Vagina (tissue), 2 donors: ENCODE measurements at regions not wholly inside any gene's neighbourhood (a gene's known extent, or its start where the extent isn't known, plus 50 kb on each side); places are given as distances from the start of the nearest gene placed in this dataset.
A peak's percentile ranks its signal among the peaks of the same experiment; 100 is the strongest.

Source experiments
- DNase-seq, 2 donors: peaks; one replicate each; pipeline ENCODE4 v3.0.0-alpha.2; 2017; ENCODE audit errors: extremely low spot score in 2 of 2
- H3K27ac ChIP-seq: fragments of 200-600 bp; sonication (generic); one replicate; pipeline ENCODE4 v1.5.1; 2019
- H3K27me3 ChIP-seq: fragments of 200-600 bp; sonication (generic); one replicate; pipeline ENCODE4 v1.5.1; 2019
- H3K36me3 ChIP-seq, 2 donors: fragments of 200-600 bp; sonication (generic); one replicate each; pipeline ENCODE4 v1.5.1; 2017 to 2019
- H3K4me1 ChIP-seq: fragments of 200-600 bp; sonication (generic); one replicate; pipeline ENCODE4 v1.5.1; 2019
- H3K4me3 ChIP-seq, 2 donors: fragments of 200-600 bp; sonication (generic); 1 replicate in 1 of 2; 2 replicates in 1 of 2; pipeline ENCODE4 v1.5.1; 2016 to 2019
- H3K9me3 ChIP-seq: fragments of 200-600 bp; sonication (generic); one replicate; pipeline ENCODE4 v1.5.1; 2019
- POLR2A ChIP-seq, 2 donors: fragments of 450-650 bp; IDR thresholded peaks; one replicate each; pipeline ENCODE4 v1.6.1; 2017; ENCODE audit warnings: antibody characterized with exemption in 2 of 2, mild to moderate bottlenecking in 2 of 2, moderate library complexity in 2 of 2
- POLR2AphosphoS5 ChIP-seq, 2 donors: sonication (generic); formaldehyde crosslinking; IDR thresholded peaks; one replicate each; pipeline ENCODE4 v1.9.0; 2017; ENCODE audit warnings: antibody characterized with exemption in 2 of 2, mild to moderate bottlenecking in 2 of 2, low read depth in 1 of 2; ENCODE audit not compliant: insufficient read depth in 1 of 2
- intact Hi-C: fragments of 100-400 bp; cut with DNase I; formaldehyde crosslinking; loops from one replicate; pipeline ENCODE4 v1.15.1; 2023
- TF ChIP-seq, protein P1 (sequence below), 3 experiments: fragments of 450-650 bp in 2 of 3; fragments of 200-600 bp in 1 of 3; sonication (generic) in 1 of 3; IDR thresholded peaks; one replicate each; pipeline ENCODE4 v1.5.1; 2017 to 2019; ENCODE audit warnings: antibody characterized with exemption in 3 of 3, mild to moderate bottlenecking in 2 of 3, moderate library complexity in 2 of 3

DNA sequence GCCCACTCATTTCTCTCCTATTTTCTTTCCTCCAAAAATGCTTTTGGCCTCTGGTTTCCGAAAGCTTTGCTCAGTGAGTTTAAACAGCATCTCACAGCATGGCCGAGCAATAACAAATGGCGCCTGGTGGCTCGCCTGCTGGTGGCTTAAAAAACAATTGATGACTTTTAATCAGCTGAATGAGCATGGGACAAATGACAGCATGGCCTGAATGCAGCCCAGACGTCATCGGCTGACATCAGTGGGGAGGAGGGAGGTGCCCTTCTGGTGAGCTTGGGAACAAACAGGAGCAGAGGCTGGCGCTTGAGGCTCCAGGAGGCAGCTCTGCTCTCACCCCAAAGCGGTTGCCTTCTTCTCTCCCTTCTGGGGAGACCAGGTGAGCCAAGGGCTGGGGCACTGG is 286.4 kb downstream of the BCOR start:
- TF ChIP-seq POLR2A (IDR thresholded peaks at IDR 0.05) (no peak), POLR2AphosphoS5 (IDR thresholded peaks at IDR 0.05; ENCODE audit: insufficient read depth in 1 of 2, low read depth in 1 of 2) (no peak)
- TF ChIP-seq, protein P1, sequence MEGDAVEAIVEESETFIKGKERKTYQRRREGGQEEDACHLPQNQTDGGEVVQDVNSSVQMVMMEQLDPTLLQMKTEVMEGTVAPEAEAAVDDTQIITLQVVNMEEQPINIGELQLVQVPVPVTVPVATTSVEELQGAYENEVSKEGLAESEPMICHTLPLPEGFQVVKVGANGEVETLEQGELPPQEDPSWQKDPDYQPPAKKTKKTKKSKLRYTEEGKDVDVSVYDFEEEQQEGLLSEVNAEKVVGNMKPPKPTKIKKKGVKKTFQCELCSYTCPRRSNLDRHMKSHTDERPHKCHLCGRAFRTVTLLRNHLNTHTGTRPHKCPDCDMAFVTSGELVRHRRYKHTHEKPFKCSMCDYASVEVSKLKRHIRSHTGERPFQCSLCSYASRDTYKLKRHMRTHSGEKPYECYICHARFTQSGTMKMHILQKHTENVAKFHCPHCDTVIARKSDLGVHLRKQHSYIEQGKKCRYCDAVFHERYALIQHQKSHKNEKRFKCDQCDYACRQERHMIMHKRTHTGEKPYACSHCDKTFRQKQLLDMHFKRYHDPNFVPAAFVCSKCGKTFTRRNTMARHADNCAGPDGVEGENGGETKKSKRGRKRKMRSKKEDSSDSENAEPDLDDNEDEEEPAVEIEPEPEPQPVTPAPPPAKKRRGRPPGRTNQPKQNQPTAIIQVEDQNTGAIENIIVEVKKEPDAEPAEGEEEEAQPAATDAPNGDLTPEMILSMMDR (IDR thresholded peaks at IDR 0.05): no peak
- no peaks in the 10 kb centered on the region for H3K36me3 ChIP-seq
- H3K27ac ChIP-seq: no peak overlapping the region
- H3K27me3 ChIP-seq: no peaks in the 10 kb centered on the region
- H3K4me3 ChIP-seq: no peak overlapping the region
- no peak for DNase-seq
- intact Hi-C loops: no loop called here
- H3K4me1 ChIP-seq: no peaks in the 10 kb centered on the region
- H3K9me3 ChIP-seq: no peaks in the 10 kb centered on the region

DNA sequence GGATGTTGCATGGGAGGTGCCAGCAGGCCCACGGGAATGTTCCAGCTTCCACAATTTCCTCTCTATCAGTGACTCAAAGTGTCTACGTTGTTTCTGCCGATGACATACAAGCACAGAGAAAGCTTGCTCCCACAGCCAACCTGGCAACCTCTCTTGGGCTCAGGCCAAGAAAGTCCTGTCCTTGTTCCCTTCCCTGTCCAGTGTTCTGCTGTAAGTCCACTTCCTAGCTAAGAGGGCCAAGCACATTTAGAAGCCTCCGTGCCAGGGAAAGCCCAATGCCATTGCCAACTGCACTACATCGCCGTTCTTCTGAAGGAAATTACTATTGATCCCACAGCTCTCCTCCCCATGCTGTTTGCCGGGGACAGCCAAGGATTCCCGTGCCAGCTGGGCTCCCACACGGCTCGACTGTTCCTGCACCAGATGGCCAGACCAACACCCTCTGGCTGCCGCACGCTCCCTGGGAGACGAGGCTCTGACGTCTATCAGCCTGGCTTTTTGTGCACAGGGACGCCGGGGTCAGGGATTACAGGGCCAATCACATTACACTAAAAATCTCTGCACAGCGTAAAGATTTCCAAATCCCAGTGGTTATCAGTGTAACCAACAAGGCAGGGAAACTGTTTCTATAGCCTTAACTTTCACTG is 284.0 kb downstream of the BCOR start:
- TF ChIP-seq POLR2A (IDR thresholded peaks at IDR 0.05) (no peak), POLR2AphosphoS5 (IDR thresholded peaks at IDR 0.05; ENCODE audit: insufficient read depth in 1 of 2, low read depth in 1 of 2) (peak in 1 of 2 donors; percentile 74)
- TF ChIP-seq, protein P1 (IDR thresholded peaks at IDR 0.05): peak in 1 of 3 experiments; percentile 4
- H3K36me3 ChIP-seq: no peaks in the 10 kb centered on the region
- DNase-seq: peak in 1 of 2 donors; percentile 94
- H3K4me1 ChIP-seq: peaks cover 8% of the 10 kb centered on the region
- intact Hi-C loops: no loop called here
- no peak overlapping the region for H3K27ac ChIP-seq
- no peak overlapping the region for H3K4me3 ChIP-seq
- no peaks in the 10 kb centered on the region for H3K27me3 ChIP-seq
- H3K9me3 ChIP-seq: no peaks in the 10 kb centered on the region

DNA sequence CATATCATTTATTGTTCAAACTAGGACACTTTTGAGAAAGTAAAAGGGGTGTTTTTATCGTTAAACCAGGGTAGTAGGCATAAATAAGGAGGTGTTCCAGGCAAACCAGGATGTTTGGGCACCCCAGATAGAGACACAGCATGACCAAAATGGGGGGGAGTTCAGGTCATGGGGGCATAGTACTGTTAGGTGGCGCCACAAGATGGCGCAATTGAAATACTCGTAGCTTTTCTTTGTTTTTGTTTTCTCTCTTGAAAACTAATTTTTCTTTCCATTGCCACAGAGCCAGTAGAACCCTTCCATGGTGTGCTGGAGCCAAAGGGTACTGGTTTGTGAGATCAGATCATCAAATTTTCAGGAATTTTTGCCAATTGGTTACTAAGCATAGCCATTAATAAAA is 283.4 kb downstream of the BCOR start:
- Histone ChIP-seq H3K9me3 (no peaks in the 10 kb centered on the region), H3K27ac (no peak overlapping the region), H3K36me3 (no peaks in the 10 kb centered on the region), H3K4me1 (peaks cover 8% of the 10 kb centered on the region), H3K4me3 (no peak overlapping the region), H3K27me3 (no peaks in the 10 kb centered on the region)
- no peak for DNase-seq
- intact Hi-C loops: no loop called here
- TF ChIP-seq, protein P1 (IDR thresholded peaks at IDR 0.05): peak in 2 of 3 experiments; percentile 2 to 29
- TF ChIP-seq POLR2AphosphoS5 (IDR thresholded peaks at IDR 0.05; ENCODE audit: insufficient read depth in 1 of 2, low read depth in 1 of 2) (no peak), POLR2A (IDR thresholded peaks at IDR 0.05) (no peak)

DNA sequence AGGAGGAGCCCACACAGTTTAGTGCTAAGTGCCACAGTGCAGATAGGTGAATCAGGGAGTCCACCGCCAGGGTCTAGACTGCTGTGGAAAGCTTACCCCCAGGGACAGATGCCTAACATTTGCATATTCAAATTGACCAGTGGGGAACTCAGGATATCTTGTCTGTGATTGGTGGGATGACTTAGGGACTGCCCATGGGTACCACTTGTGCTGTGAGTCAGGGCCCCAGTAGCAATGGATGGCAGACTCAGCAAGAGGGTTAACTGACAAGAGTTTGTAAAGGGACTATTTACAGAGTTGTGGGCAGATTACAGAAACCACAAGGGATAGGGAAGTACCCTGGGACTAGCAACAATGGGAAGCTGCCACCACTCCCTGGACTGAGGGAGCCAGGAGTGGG is 282.1 kb downstream of the BCOR start:
- H3K4me3 ChIP-seq: no peak overlapping the region
- H3K36me3 ChIP-seq: no peaks in the 10 kb centered on the region
- H3K4me1 ChIP-seq: peaks cover 8% of the 10 kb centered on the region
- no peak for DNase-seq
- no peaks in the 10 kb centered on the region for H3K27me3 ChIP-seq
- TF ChIP-seq POLR2A (IDR thresholded peaks at IDR 0.05): no peak
- TF ChIP-seq, protein P1 (IDR thresholded peaks at IDR 0.05): no peak
- TF ChIP-seq POLR2AphosphoS5 (IDR thresholded peaks at IDR 0.05; ENCODE audit: insufficient read depth in 1 of 2, low read depth in 1 of 2): no peak
- H3K9me3 ChIP-seq: no peaks in the 10 kb centered on the region
- intact Hi-C loops: no loop called here
- no peak overlapping the region for H3K27ac ChIP-seq

DNA sequence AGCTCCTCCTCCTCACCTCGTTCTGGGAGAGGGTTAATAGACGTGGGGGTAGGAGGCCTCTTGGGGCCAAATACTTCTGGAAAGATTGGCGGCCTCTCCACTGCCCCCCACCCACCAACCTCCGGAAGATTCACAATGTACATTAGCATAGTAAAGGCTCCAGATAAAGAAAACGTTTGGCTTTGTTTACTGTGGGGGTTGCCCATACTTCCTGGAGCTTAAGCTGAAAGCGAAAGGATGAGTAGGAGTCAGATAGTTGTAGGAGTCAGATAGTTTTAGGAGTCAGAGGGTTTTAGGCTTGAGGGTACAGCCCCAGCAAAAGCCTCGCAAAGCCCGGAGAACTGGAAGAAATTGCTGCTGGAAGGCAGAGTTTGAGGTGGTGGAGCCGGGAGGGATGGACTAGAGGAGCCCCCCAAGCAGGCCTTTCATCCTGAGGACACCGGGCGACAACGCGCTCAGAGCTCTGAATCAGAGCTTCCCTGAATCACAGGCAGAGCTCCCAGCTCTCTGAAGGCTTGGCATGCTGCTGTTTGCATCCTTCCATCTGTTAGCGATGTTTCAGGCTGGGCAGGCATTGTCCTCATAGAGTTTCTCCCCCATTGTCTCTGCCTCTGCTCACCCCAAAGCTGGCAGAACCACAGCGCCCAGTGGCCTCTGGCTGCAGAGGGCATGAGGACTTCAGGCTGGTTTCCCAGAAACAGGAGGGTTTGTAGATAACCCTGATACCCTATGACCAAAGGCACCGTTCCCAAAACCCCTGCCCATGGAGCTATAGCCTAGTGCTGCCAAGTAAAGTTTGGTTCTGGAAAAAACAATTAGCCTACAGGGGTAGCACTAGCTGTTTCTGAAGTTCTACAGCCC is 280.7 kb downstream of the BCOR start:
- Histone ChIP-seq H3K36me3 (no peaks in the 10 kb centered on the region), H3K27me3 (no peaks in the 10 kb centered on the region), H3K9me3 (no peaks in the 10 kb centered on the region), H3K4me1 (peaks cover 8% of the 10 kb centered on the region), H3K4me3 (no peak overlapping the region), H3K27ac (no peak overlapping the region)
- DNase-seq: no peak
- no peak for TF ChIP-seq POLR2AphosphoS5 (IDR thresholded peaks at IDR 0.05; ENCODE audit: insufficient read depth in 1 of 2, low read depth in 1 of 2)
- TF ChIP-seq, protein P1 (IDR thresholded peaks at IDR 0.05): no peak
- TF ChIP-seq POLR2A (IDR thresholded peaks at IDR 0.05): no peak
- intact Hi-C loops: no loop called here
